Stimulated activated naive CD8-positive, alpha-beta T cell treated with anti-CD3 and anti-CD28 coated beads, Interleukin-15, amount 100 ng/mL, for 72 hours (primary cell): ENCODE measurements at regions not wholly inside any gene's neighbourhood (a gene's known extent, or its start where the extent isn't known, plus 50 kb on each side); places are given as distances from the start of the nearest gene placed in this dataset.

Experiments
- ATAC-seq: fragments of 150-1000 bp; cut with Tn5 transposase; 2 replicates; pipeline ENCODE4 v1.10.0; 2021; ENCODE audit warnings: mild to moderate bottlenecking, moderate library complexity
- DNase-seq, 2 donors: peaks; one replicate each; pipeline ENCODE4 v3.0.0; 2021 to 2022
- H3K27ac Mint-ChIP-seq, 2 donors: one replicate each; pipeline ENCODE4 v1.8.0; 2022; ENCODE audit warnings: mild to moderate bottlenecking in 2 of 2, mixed read lengths in 2 of 2, moderate library complexity in 2 of 2
- H3K27me3 Mint-ChIP-seq: one replicate; pipeline ENCODE4 v1.8.0; 2022; ENCODE audit warnings: mixed read lengths
- H3K4me1 Mint-ChIP-seq: one replicate; pipeline ENCODE4 v1.8.0; 2022; ENCODE audit warnings: mild to moderate bottlenecking, mixed read lengths
- H3K4me3 Mint-ChIP-seq, 2 donors: one replicate each; pipeline ENCODE4 v1.8.0; 2022; ENCODE audit warnings: mild to moderate bottlenecking in 2 of 2, mixed read lengths in 2 of 2, moderate library complexity in 1 of 2
- H3K9me3 Mint-ChIP-seq, 2 donors: one replicate each; pipeline ENCODE4 v1.8.0; 2022; ENCODE audit warnings: mixed read lengths in 2 of 2

DNA sequence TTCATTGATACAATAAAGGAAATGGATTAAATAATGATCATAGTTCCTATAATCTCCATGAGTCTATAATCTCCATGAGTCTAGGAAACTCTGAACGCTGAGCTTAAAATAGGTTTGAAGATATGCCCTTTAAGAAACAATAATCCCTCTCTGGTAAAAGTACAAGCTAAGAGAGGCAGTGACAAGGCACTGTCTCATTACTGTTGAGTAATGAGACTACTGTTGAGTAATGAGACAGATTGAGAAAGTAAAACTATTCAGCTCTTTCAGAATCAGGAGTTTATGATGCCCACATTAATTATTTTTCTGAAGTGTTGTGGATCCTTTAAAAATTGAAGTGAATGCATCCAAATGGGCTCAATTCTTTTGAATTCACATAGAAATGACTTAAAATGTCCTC lies 235.5 kb upstream of the THRB start:
- no peaks in the 10 kb centered on the region for H3K27me3 Mint-ChIP-seq
- no peaks in the 10 kb centered on the region for H3K4me1 Mint-ChIP-seq
- peaks cover 5 to 7% of the 10 kb centered on the region in 2 donors for H3K9me3 Mint-ChIP-seq
- H3K4me3 Mint-ChIP-seq, result no peak overlapping the region
- DNase-seq (no peak), ATAC-seq (no peak)
- H3K27ac Mint-ChIP-seq, result no peak overlapping the region

DNA sequence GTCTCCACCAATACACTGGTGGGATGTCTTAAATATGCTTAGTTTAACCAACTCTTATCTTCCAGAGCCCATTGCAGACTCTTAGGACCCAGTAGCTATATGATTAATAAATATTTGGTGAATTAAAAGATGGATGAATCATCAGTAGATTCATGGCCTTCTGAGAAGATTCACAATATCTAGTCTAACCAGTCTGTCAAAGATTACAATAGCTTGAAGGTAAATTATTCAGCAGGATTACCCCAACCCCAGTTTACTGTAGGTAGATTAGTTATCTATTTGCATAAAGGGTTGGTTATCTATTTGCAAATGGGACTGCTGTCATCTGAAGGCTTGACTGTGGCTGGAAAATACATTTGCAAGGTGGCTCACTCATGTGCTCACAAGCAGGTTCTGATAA lies 239.4 kb upstream of the THRB start:
- H3K27me3 Mint-ChIP-seq, result no peaks in the 10 kb centered on the region
- no peaks in the 10 kb centered on the region for H3K4me1 Mint-ChIP-seq
- H3K27ac Mint-ChIP-seq, result no peak overlapping the region
- peaks cover 0 to 5% of the 10 kb centered on the region in 2 donors for H3K9me3 Mint-ChIP-seq
- DNase-seq (no peak), ATAC-seq (no peak)
- H3K4me3 Mint-ChIP-seq, result no peak overlapping the region

DNA sequence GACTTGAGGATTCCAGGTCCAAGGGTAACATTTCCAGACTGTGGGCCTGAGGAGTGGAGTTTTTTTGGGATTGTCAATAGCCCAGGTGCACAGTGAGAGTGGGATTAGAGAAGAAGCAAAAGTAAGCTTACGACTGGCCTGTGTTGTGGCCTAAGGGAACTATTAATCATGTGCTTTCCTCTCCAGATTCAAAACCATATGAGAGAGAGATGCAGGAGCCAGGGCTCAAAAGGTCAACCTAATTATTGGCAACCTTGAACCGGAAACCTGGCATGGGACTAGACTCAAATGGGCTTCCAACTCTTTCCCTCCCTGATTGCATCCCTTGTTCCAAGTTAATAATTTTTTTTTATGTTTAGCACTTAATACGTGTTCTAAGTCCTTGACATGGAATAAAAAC lies 242.1 kb upstream of the THRB start:
- Mint-ChIP-seq H3K4me1 (no peaks in the 10 kb centered on the region), H3K27me3 (no peaks in the 10 kb centered on the region), H3K4me3 (no peak overlapping the region), H3K27ac (no peak overlapping the region), H3K9me3 (peaks cover 0 to 2% of the 10 kb centered on the region in 2 donors)
- DNase-seq, result no peak
- ATAC-seq, result no peak

DNA sequence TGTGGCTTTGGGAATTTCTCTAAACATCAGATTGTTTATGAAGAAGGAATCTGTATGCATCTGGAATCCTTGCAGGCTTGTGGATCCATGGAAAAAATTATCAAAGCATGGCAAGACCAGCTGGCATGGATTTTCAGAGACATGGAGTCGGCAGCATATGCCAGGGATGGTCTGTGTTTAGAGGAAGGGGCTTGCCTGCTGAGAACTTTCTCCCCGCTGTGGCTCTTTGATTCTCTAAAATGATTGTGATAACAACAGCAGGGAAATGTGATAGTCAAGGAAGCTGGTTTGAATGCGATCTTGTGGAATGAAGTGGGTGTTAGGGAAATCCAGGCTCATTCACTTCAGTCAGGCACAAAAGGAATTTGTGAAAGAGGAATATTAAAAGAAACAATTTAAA lies 245.7 kb upstream of the THRB start:
- H3K4me3 Mint-ChIP-seq, result no peak overlapping the region
- no peaks in the 10 kb centered on the region for H3K4me1 Mint-ChIP-seq
- H3K27ac Mint-ChIP-seq, result no peak overlapping the region

DNA sequence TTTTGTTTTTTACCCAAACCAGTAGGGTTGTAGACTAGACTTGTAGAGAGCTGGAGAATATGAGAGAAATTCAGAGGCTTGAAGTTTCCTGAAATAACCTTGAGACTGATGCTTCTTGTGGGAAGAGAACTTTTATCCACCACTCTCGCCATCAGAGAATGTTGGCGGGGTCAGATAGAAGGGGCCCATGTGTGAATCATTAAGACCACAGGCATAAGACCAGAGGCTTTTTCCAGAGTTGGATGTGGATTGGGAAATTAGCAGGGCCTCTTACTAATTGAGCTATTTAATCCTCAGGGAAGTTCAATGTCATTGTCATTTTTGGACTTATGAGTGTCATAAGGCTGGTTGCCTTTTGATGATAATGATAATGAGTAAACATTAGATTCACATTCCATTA lies 246.9 kb upstream of the THRB start:
- DNase-seq, result no peak
- Mint-ChIP-seq H3K4me1 (no peaks in the 10 kb centered on the region), H3K27ac (no peak overlapping the region), H3K4me3 (no peak overlapping the region), H3K9me3 (no peaks in the 10 kb centered on the region), H3K27me3 (no peaks in the 10 kb centered on the region)
- ATAC-seq, result no peak

More for the DNA sequence above, 245.7 kb upstream of the THRB start:
- H3K9me3 Mint-ChIP-seq, result no peaks in the 10 kb centered on the region
- ATAC-seq, result no peak
- no peak for DNase-seq
- no peaks in the 10 kb centered on the region for H3K27me3 Mint-ChIP-seq

DNA sequence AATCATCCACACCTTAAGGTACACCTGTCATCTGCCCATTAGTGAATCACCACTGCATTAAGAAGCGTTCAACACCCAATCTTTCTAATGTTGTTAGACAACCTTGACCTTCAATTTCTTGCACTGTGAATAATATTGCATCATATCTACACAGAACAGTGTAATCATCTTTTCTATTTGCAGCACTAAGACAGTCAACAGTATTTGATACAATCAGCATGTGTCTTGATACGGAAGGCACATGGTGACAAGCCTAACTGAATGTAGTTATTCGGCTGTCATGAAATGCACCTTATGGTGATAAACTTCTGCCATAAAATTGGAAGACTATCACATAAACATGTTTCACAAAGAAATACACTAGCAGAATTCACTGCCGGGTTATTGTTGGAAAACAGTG lies 253.9 kb upstream of the THRB start:
- no peak for DNase-seq
- ATAC-seq, result no peak
- H3K9me3 Mint-ChIP-seq, result no peaks in the 10 kb centered on the region
- H3K27me3 Mint-ChIP-seq, result no peaks in the 10 kb centered on the region
- H3K27ac Mint-ChIP-seq, result no peak overlapping the region
- no peak overlapping the region for H3K4me3 Mint-ChIP-seq
- no peaks in the 10 kb centered on the region for H3K4me1 Mint-ChIP-seq

DNA sequence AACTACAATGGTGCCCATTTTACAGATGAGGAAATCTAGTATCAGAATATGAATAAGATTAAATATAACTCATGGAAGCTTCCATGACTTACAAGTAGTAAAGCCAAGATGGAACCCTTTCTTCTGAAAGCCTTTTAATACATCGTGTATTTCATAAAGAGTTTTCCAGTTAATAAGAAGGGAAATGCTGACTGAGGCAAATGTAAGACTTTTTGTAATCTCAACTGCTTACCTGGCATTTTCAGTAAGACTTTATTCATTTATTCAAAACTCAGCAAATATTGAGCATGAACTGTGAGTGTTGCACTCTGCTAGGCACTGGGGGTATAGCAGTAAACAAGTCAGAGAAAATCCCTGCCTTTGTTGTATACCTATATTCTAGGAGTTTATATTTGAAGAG lies 256.4 kb upstream of the THRB start:
- Mint-ChIP-seq H3K4me3 (no peak overlapping the region), H3K4me1 (no peaks in the 10 kb centered on the region), H3K27ac (no peak overlapping the region), H3K9me3 (no peaks in the 10 kb centered on the region), H3K27me3 (no peaks in the 10 kb centered on the region)
- ATAC-seq, result no peak
- DNase-seq, result no peak

DNA sequence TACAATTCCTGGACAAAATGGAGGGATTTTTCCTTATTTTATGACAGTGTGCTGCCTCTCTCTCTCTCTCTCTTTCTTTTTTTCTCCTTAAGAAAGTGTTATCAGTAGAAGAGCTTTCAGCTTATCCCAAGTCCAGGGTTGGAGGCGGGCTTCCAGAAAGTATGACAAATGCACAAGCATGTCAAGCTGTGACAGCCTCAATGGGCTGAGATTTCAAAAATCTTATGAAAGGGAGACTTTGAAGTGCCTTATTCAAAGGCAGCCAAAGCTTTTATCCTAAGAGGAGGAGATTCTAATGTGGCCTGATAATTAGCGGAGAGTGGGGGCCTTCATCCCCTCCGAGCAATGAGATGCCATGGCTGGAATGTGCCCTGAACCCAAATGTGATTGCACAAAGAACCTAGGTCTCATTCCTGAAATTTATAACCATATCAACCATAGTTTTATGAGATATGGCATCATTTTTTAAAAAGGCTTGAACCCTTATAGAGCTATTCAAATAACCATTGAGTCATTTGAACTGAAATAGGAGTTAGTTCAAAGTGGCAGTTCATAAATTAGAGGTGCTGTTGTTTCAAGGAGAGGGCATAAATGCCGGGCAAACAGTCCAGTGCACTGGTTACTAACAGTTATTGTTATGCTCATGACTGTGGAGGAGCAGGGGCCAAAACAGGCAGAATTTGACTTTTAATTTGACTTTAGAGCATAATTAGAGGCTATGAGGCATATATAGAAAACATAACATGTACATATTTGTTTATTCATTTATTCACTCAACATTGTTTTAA lies 261.6 kb upstream of the THRB start:
- DNase-seq, result no peak
- no peaks in the 10 kb centered on the region for H3K4me1 Mint-ChIP-seq
- ATAC-seq, result no peak
- H3K27me3 Mint-ChIP-seq, result no peaks in the 10 kb centered on the region
- H3K27ac Mint-ChIP-seq, result no peak overlapping the region
- no peak overlapping the region for H3K4me3 Mint-ChIP-seq
- H3K9me3 Mint-ChIP-seq, result peaks cover 4 to 7% of the 10 kb centered on the region in 2 donors

DNA sequence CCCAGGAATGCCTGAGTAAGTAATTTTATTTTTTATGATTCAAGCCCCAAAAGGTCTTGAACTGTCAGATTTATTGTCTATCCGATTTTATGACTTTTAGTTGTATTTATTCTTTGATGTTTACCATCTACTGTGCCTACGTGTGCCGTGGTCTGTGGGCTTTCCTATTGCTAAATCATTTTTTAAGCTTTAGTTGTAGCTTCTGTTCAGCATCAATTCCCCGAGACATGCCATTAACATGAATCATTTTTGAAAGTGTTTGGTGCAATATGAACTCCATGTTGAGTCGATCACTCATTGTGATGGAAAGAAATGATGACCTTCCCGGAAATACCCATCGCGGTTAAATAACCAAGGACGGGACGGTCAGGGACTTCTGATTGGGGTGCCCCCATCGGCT lies 268.7 kb upstream of the THRB start:
- Mint-ChIP-seq H3K27ac (no peak overlapping the region), H3K4me1 (no peaks in the 10 kb centered on the region), H3K4me3 (no peak overlapping the region), H3K9me3 (no peaks in the 10 kb centered on the region), H3K27me3 (no peaks in the 10 kb centered on the region)
- no peak for ATAC-seq
- DNase-seq, result no peak

DNA sequence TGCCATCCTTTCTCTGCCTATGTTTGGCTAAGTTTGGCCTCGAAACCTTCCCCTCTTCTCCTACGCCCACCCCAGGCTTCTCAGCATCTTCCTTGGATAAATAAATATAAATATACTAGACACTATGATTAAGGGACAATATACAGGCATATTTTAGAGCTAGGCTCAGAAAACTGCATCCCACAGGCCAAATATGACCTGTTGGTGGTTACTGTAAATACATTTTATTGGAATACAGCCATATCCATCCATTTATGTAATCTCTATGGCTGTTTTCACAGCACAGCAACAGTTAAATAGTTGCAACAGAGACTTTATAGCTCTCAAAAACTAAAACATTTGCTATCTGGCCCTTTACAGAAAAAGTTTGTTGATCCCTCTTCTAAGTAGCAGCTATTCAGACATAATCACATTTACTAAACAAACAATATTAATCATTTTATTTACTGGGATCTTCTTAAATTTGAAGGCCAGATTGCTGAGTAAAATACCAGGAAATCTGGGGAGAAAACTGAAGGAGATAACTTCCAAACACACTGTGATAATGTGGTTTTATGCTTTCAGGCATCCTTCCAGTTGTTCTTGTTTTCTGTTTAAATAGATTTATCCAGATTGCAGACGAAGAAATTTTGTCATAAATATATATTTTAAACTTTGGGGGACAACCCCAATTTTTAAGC lies 269.7 kb upstream of the THRB start:
- DNase-seq (no peak), ATAC-seq (no peak)
- H3K27ac Mint-ChIP-seq, result no peak overlapping the region
- H3K4me1 Mint-ChIP-seq, result no peaks in the 10 kb centered on the region
- H3K4me3 Mint-ChIP-seq, result no peak overlapping the region
- H3K9me3 Mint-ChIP-seq, result peaks cover 0 to 4% of the 10 kb centered on the region in 2 donors
- no peaks in the 10 kb centered on the region for H3K27me3 Mint-ChIP-seq

DNA sequence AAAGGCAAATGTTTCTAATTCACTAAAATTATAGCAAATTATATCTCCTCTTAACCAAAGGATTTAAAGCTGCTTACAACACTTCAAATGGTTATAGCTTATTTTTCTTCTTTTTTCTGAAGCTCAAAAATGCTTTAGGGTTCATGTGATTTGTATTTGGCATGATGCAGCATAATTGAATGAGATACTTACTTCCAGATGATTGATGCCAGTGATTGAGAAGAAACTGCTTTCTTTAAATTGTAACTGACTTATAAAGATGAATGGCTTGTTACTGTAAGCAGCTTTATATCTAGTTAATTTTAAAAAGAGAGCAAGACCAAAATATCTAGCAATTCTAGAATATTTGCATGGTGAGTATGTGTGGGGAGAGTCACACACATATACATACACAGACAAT lies 270.7 kb upstream of the THRB start:
- Mint-ChIP-seq H3K9me3 (peaks cover 0 to 4% of the 10 kb centered on the region in 2 donors), H3K4me1 (no peaks in the 10 kb centered on the region), H3K4me3 (no peak overlapping the region), H3K27ac (no peak overlapping the region), H3K27me3 (no peaks in the 10 kb centered on the region)
- DNase-seq (no peak), ATAC-seq (no peak)

DNA sequence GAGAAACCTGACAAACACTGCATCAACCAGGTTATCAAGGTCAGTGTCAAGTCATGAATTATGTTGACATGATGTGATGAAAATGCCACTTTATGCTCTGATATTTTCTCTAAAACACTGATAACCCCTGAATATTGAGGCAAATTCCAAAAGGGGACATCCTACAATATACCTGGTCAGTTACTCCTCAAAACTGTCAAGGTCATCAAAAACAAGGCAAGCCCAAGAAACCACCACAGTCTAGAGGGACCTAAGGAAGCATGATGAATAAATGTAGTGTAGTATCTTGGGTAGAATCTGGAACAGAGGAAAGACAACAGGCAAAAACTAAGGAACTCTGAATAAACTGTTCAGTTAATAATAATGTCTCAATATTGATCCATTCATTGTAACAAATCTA lies 275.3 kb upstream of the THRB start:
- DNase-seq (no peak), ATAC-seq (no peak)
- H3K27ac Mint-ChIP-seq, result no peak overlapping the region
- H3K4me1 Mint-ChIP-seq, result no peaks in the 10 kb centered on the region
- no peak overlapping the region for H3K4me3 Mint-ChIP-seq
- peaks cover 0 to 4% of the 10 kb centered on the region in 2 donors for H3K9me3 Mint-ChIP-seq
- H3K27me3 Mint-ChIP-seq, result no peaks in the 10 kb centered on the region

DNA sequence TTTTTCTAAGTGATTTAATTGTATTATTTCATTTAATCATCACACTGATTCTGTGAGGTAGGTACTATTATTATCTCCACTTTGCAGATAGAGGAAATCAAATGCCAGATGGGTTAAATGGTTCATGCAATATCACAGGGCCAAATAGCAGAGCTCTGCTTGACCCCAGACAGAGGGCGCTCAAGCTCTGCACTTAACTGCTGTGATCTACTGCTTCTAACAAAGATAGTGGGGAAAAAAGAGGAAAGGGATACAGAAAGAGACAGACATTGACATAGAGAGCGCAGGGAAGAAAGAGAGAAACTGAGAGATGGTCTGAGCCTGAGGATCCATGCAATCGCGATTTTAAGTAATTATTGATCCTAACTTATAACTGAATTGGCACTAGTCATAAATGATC lies 279.1 kb upstream of the THRB start:
- Mint-ChIP-seq H3K4me1 (no peaks in the 10 kb centered on the region), H3K27me3 (no peaks in the 10 kb centered on the region), H3K4me3 (no peak overlapping the region), H3K27ac (no peak overlapping the region), H3K9me3 (peaks cover 0 to 4% of the 10 kb centered on the region in 2 donors)
- DNase-seq, result no peak
- no peak for ATAC-seq

DNA sequence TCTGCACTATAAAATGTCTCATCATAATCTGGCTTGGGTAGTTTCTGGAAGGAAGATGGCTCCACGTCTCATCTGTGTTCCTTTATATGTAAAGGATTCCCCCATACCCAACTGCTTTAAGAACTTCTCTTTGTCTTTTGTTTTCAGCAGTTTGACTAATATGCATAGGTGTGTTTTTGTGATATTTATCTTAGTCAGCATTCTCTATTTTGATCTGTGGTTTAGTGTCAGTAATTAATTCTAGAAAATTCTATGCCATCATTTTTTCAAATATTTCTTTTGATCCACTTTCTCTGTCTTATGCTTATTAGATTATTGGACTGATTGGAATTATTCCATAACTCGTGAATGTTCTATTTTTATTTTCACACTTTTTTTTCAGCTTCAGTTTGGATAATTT lies 286.3 kb upstream of the THRB start:
- DNase-seq (no peak), ATAC-seq (no peak)
- H3K27me3 Mint-ChIP-seq, result no peaks in the 10 kb centered on the region
- peaks cover 7 to 16% of the 10 kb centered on the region in 2 donors for H3K9me3 Mint-ChIP-seq
- no peak overlapping the region for H3K27ac Mint-ChIP-seq
- no peaks in the 10 kb centered on the region for H3K4me1 Mint-ChIP-seq
- H3K4me3 Mint-ChIP-seq, result no peak overlapping the region

DNA sequence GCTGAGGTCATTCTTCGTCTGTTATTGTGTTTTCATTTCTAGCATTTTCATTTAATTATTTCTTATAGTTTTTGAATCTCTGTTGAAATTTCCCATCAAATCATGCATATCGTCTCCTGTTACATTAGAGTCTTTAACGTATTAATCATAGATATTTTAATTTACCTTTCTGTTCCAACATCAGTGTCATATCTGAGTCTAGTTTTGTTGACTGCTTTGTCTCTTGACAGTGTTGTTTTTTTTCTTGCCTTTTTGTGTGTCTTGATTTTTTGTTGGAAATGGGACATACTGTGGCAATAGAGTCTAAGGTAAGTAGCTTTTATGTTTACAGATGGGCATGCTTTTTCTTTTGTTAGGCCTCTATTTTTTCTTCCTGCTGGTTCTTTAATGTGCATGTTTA lies 286.8 kb upstream of the THRB start:
- no peak for ATAC-seq
- peaks cover 11 to 18% of the 10 kb centered on the region in 2 donors for H3K9me3 Mint-ChIP-seq
- no peak for DNase-seq
- no peaks in the 10 kb centered on the region for H3K4me1 Mint-ChIP-seq
- no peak overlapping the region for H3K4me3 Mint-ChIP-seq
- no peaks in the 10 kb centered on the region for H3K27me3 Mint-ChIP-seq
- no peak overlapping the region for H3K27ac Mint-ChIP-seq

DNA sequence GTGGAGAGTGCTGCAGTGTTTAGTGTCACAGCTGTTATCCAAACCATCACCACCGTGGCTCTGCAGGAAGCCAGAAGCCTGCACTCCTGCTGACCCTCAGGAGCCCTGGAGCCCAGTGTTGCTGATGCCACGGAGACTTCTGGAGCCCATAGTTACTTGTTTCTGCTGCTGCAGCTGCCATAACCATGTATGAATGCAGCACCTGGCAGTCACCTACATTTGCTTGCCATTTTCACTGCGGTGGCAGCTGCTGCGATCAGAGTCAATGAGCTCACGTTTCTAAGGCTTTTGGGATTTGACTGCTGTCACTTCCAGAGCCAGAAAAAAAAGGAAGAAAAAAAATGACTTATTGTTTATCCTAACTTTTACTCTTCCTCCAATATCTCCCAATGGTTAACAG lies 299.2 kb upstream of the THRB start:
- ATAC-seq, result no peak
- Mint-ChIP-seq H3K4me1 (no peaks in the 10 kb centered on the region), H3K4me3 (no peak overlapping the region), H3K27me3 (no peaks in the 10 kb centered on the region), H3K9me3 (peaks cover 0 to 11% of the 10 kb centered on the region in 2 donors), H3K27ac (no peak overlapping the region)
- DNase-seq, result no peak

DNA sequence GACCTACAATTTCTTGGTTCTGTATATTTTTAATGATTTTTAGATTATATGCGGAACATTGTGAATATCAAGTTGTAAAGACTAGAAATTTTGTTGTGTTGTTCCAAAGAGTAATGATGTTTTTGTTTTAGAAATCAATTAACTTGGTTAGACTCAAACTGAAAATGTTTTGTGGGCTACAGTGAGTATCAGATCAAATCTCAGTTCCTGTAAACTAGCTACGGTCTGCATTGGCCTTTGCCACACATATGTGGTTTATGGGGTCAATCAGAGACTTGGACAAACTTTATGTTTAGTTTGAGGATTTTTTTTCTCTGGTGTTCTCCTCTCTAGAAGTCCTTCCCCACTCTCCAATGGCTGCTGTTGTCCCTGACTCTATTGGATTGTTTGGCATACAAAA lies 308.0 kb upstream of the THRB start:
- Mint-ChIP-seq H3K27ac (no peak overlapping the region), H3K4me1 (no peaks in the 10 kb centered on the region), H3K27me3 (no peaks in the 10 kb centered on the region), H3K9me3 (no peaks in the 10 kb centered on the region), H3K4me3 (no peak overlapping the region)
- no peak for DNase-seq
- ATAC-seq, result no peak
